Neural cell (in vitro differentiated cells): ENCODE measurements at regions not wholly inside any gene's neighbourhood (a gene's known extent, or its start where the extent isn't known, plus 50 kb on each side); places are given as distances from the start of the nearest gene placed in this dataset.

ENCODE experiments used
- H2AFZ ChIP-seq: fragments of 200-600, 300-800 bp; sonication (generic), shearing (Covaris generic); 2 replicates; pipeline ENCODE4 v1.6.0; 2014; ENCODE audit warnings: low read depth, mild to moderate bottlenecking, antibody characterized with exemption, low read length, moderate library complexity
- H3F3A ChIP-seq: fragments of 200-600 bp; shearing (Covaris generic); 2 replicates; pipeline ENCODE4 v1.6.1; 2016; ENCODE audit warnings: mild to moderate bottlenecking, moderate library complexity, mixed read lengths, antibody characterized with exemption, low read length; ENCODE audit not compliant: insufficient read depth, poor library complexity, severe bottlenecking
- H3K27ac ChIP-seq: fragments of 200-600, 300-800 bp; sonication (generic), shearing (Covaris generic); 2 replicates; pipeline ENCODE4 v1.5.1; 2014; ENCODE audit warnings: mild to moderate bottlenecking, low read length, moderate library complexity
- H3K27me3 ChIP-seq: fragments of 300-800, 200-600 bp; sonication (generic), shearing (Covaris generic); 2 replicates; pipeline ENCODE4 v1.6.0; 2014; ENCODE audit warnings: mild to moderate bottlenecking, low read depth, low read length, moderate library complexity; ENCODE audit not compliant: insufficient read depth
- H3K36me3 ChIP-seq: fragments of 300-800, 200-600 bp; sonication (generic), shearing (Covaris generic); 2 replicates; pipeline ENCODE4 v1.5.1; 2014; ENCODE audit warnings: mild to moderate bottlenecking, antibody characterized with exemption, low read length, moderate library complexity; ENCODE audit not compliant: insufficient read depth
- H3K4me2 ChIP-seq: fragments of 300-800, 200-600 bp; sonication (generic), shearing (Covaris generic); 2 replicates; pipeline ENCODE4 v1.6.0; 2014; ENCODE audit warnings: mild to moderate bottlenecking, low read length
- H3K4me3 ChIP-seq: fragments of 300-800, 200-600 bp; sonication (generic), shearing (Covaris generic); 2 replicates; pipeline ENCODE4 v1.5.1; 2014; ENCODE audit warnings: mild to moderate bottlenecking, low read length, moderate library complexity
- H3K79me2 ChIP-seq: fragments of 200-600 bp; shearing (Covaris generic); replicated peaks from 2 replicates; pipeline ENCODE4 v1.6.0; 2014; ENCODE audit warnings: mild to moderate bottlenecking, low read length, moderate library complexity; ENCODE audit not compliant: insufficient read depth
- H3K9ac ChIP-seq: fragments of 300-800, 200-600 bp; sonication (generic), shearing (Covaris generic); 2 replicates; pipeline ENCODE4 v1.6.1; 2016; ENCODE audit warnings: mild to moderate bottlenecking, low read length, mixed read lengths
- H3K9me2 ChIP-seq: fragments of 200-600 bp; shearing (Covaris generic); 2 replicates; pipeline ENCODE4 v1.6.1; 2016; ENCODE audit warnings: mild to moderate bottlenecking, low read length, mixed read lengths; ENCODE audit not compliant: insufficient read depth
- H3K9me3 ChIP-seq: fragments of 200-600, 300-800 bp; sonication (generic), shearing (Covaris generic); 2 replicates; pipeline ENCODE4 v1.6.1; 2016; ENCODE audit warnings: mild to moderate bottlenecking, mixed run types, low read length, moderate library complexity, mixed read lengths
- H4K20me1 ChIP-seq: fragments of 200-600 bp; shearing (Covaris generic); 2 replicates; pipeline ENCODE4 v1.6.1; 2016; ENCODE audit warnings: mild to moderate bottlenecking, mixed run types; ENCODE audit not compliant: insufficient read depth
- CTCF ChIP-seq: fragments of 450-650 bp; IDR thresholded peaks from 2 replicates; pipeline ENCODE4 v1.5.1; 2014; ENCODE audit warnings: antibody characterized with exemption, mild to moderate bottlenecking, moderate library complexity; ENCODE audit not compliant: poor library complexity, severe bottlenecking
- EP300 ChIP-seq: fragments of 450-650 bp; conservative IDR thresholded peaks from 2 replicates; pipeline ENCODE4 v1.6.1; 2014; ENCODE audit warnings: antibody characterized with exemption, mild to moderate bottlenecking, moderate library complexity; ENCODE audit not compliant: poor library complexity, severe bottlenecking
- EZH2 ChIP-seq: fragments of 200-600, 300-800 bp; shearing (Covaris generic), sonication (generic); IDR thresholded peaks from 2 replicates; pipeline ENCODE4 v1.6.1; 2014; ENCODE audit warnings: antibody characterized with exemption, low read length, borderline replicate concordance, mild to moderate bottlenecking; ENCODE audit not compliant: insufficient read depth, poor library complexity, severe bottlenecking
- MXI1 ChIP-seq: fragments of 450-650 bp; conservative IDR thresholded peaks from 2 replicates; pipeline ENCODE4 v1.6.1; 2014; ENCODE audit warnings: antibody characterized with exemption, mild to moderate bottlenecking; ENCODE audit not compliant: poor library complexity, severe bottlenecking
- POLR2AphosphoS5 ChIP-seq: IDR thresholded peaks from 2 replicates; pipeline ENCODE4 v1.6.1; 2012
- RAD21 ChIP-seq: fragments of 450-650 bp; conservative IDR thresholded peaks from 2 replicates; pipeline ENCODE4 v1.6.1; 2014; ENCODE audit warnings: antibody characterized with exemption, mild to moderate bottlenecking, moderate library complexity
- REST ChIP-seq: IDR thresholded peaks from 2 replicates; pipeline ENCODE4 v1.6.1; 2012; ENCODE audit warnings: borderline replicate concordance
- SMC3 ChIP-seq: fragments of 450-650 bp; conservative IDR thresholded peaks from 2 replicates; pipeline ENCODE4 v1.6.1; 2014; ENCODE audit warnings: antibody characterized with exemption, mild to moderate bottlenecking, moderate library complexity; ENCODE audit not compliant: poor library complexity
- TAF1 ChIP-seq: IDR thresholded peaks from 2 replicates; pipeline ENCODE4 v1.6.1; 2012; ENCODE audit warnings: low read depth

- no peaks in the 10 kb centered on the region for H3K27me3 ChIP-seq
- no peaks in the 10 kb centered on the region for H4K20me1 ChIP-seq
- no peak overlapping the region for H2AFZ ChIP-seq
- TF ChIP-seq POLR2AphosphoS5 (no peak), RAD21 (no peak), EP300 (no peak), SMC3 (no peak), CTCF (no peak), MXI1 (no peak), EZH2 (no peak)
- no peaks in the 10 kb centered on the region for H3F3A ChIP-seq
- no peaks in the 10 kb centered on the region for H3K9me3 ChIP-seq
- no peaks in the 10 kb centered on the region for H3K9me2 ChIP-seq
- H3K4me3 ChIP-seq, result no peak overlapping the region
- no peak overlapping the region for H3K9ac ChIP-seq
- no peaks in the 10 kb centered on the region for H3K36me3 ChIP-seq
- H3K27ac ChIP-seq, result no peak overlapping the region
- H3K79me2 ChIP-seq, result no peaks in the 10 kb centered on the region
- H3K4me2 ChIP-seq, result no peak overlapping the region
Observed at GRCh38 chr17:52233176-52233575, 74.7 kb upstream of the CA10 start.

- H3K27me3 ChIP-seq, result no peaks in the 10 kb centered on the region
- no peak for TF ChIP-seq MXI1
- TF ChIP-seq REST, result no peak
- TF ChIP-seq SMC3, result no peak
- TF ChIP-seq RAD21, result no peak
- no peak for TF ChIP-seq CTCF
- no peak for TF ChIP-seq EP300
- TF ChIP-seq EZH2, result no peak
- TF ChIP-seq POLR2AphosphoS5, result no peak
- TF ChIP-seq TAF1, result no peak
Observed at GRCh38 chr17:52228823-52229222, 70.3 kb upstream of the CA10 start.

More at GRCh38 chr17:52228823-52229222, 70.3 kb upstream of the CA10 start:
- Histone ChIP-seq H3K36me3 (no peaks in the 10 kb centered on the region), H3K9me2 (no peaks in the 10 kb centered on the region), H3F3A (no peaks in the 10 kb centered on the region), H3K79me2 (no peaks in the 10 kb centered on the region), H3K27ac (no peak overlapping the region), H3K4me2 (no peak overlapping the region), H3K4me3 (no peak overlapping the region), H4K20me1 (no peaks in the 10 kb centered on the region), H3K9me3 (no peaks in the 10 kb centered on the region), H2AFZ (no peak overlapping the region), H3K9ac (no peak overlapping the region)
